H1 (cell line): ENCODE measurements at regions not wholly inside any gene's neighbourhood (a gene's known extent, or its start where the extent isn't known, plus 50 kb on each side); places are given as distances from the start of the nearest gene placed in this dataset.

ENCODE experiments used
- BRCA1 ChIP-seq: IDR thresholded peaks from 2 replicates; pipeline ENCODE4 v1.6.1; 2012; ENCODE audit warnings: low read depth, low read length, improper control_type of control experiment
- CBX8 ChIP-seq: fragments of 300-800, 300-1000 bp; sonication (generic); IDR thresholded peaks from 2 replicates; pipeline ENCODE4 v1.7.1; 2016; ENCODE audit warnings: low read depth, low read length, borderline replicate concordance
- CTCF ChIP-seq, 3 experiments: IDR thresholded peaks; 1 replicate in 2 of 3; 2 replicates in 1 of 3; pipeline versions ENCODE4 v1.5.1 to v1.6.1; 2011; ENCODE audit warnings: low read length in 3 of 3, mild to moderate bottlenecking in 3 of 3, inconsistent platforms in 2 of 3, low read depth in 1 of 3, moderate library complexity in 1 of 3; ENCODE audit not compliant: insufficient read depth in 1 of 3; ENCODE audit errors: control extremely low read depth in 1 of 3
- EZH2 ChIP-seq: fragments of 200-600 bp; sonication (generic); IDR thresholded peaks from 2 replicates; pipeline ENCODE4 v1.7.1; 2012; ENCODE audit warnings: low read depth, mild to moderate bottlenecking, moderate library complexity, low read length, inconsistent platforms; ENCODE audit not compliant: severe bottlenecking
- GTF2F1 ChIP-seq: IDR thresholded peaks from 2 replicates; pipeline ENCODE4 v1.6.1; 2012; ENCODE audit warnings: low read depth, low read length, improper control_type of control experiment, borderline replicate concordance
- POLR2A ChIP-seq, 2 experiments: IDR thresholded peaks; 1 replicate in 1 of 2; 2 replicates in 1 of 2; pipeline ENCODE4 v1.6.1; 2011; ENCODE audit warnings: low read depth in 2 of 2, low read length in 2 of 2, mild to moderate bottlenecking in 2 of 2; ENCODE audit errors: control extremely low read depth in 1 of 2
- RAD21 ChIP-seq, 2 experiments: IDR thresholded peaks in 1 of 2; conservative IDR thresholded peaks in 1 of 2; 2 replicates each; pipeline ENCODE4 v1.6.1; 2011; ENCODE audit warnings: low read depth in 2 of 2, low read length in 2 of 2, improper control_type of control experiment in 1 of 2, inconsistent platforms in 1 of 2, mild to moderate bottlenecking in 1 of 2, moderate library complexity in 1 of 2
- RNF2 ChIP-seq: fragments of 200-900, 300-1000 bp; sonication (generic); IDR thresholded peaks from 2 replicates; pipeline ENCODE4 v1.7.1; 2016; ENCODE audit warnings: borderline replicate concordance, low read depth, mild to moderate bottlenecking, antibody characterized with exemption, low read length; ENCODE audit not compliant: poor library complexity, severe bottlenecking; ENCODE audit errors: missing control alignments
- SIN3A ChIP-seq, 2 experiments: IDR thresholded peaks in 1 of 2; conservative IDR thresholded peaks in 1 of 2; 2 replicates each; pipeline ENCODE4 v1.6.1; 2011 to 2012; ENCODE audit warnings: low read length in 2 of 2, improper control_type of control experiment in 1 of 2, low read depth in 1 of 2, mild to moderate bottlenecking in 1 of 2
- SIRT6 ChIP-seq: IDR thresholded peaks from one replicate; pipeline ENCODE4 v1.7.1; 2012; ENCODE audit warnings: low read length, inconsistent platforms
- TEAD4 ChIP-seq: IDR thresholded peaks from 2 replicates; pipeline ENCODE4 v1.6.1; 2012; ENCODE audit warnings: low read depth, low read length, inconsistent platforms, mixed read lengths
- ZNF274 ChIP-seq: IDR thresholded peaks from 2 replicates; pipeline ENCODE4 v1.7.0; 2012; ENCODE audit warnings: low read length, borderline replicate concordance; ENCODE audit errors: extremely low read depth
- TF ChIP-seq, protein P1 (sequence below): IDR thresholded peaks from 2 replicates; pipeline ENCODE4 v1.6.1; 2012; ENCODE audit warnings: inconsistent platforms

DNA sequence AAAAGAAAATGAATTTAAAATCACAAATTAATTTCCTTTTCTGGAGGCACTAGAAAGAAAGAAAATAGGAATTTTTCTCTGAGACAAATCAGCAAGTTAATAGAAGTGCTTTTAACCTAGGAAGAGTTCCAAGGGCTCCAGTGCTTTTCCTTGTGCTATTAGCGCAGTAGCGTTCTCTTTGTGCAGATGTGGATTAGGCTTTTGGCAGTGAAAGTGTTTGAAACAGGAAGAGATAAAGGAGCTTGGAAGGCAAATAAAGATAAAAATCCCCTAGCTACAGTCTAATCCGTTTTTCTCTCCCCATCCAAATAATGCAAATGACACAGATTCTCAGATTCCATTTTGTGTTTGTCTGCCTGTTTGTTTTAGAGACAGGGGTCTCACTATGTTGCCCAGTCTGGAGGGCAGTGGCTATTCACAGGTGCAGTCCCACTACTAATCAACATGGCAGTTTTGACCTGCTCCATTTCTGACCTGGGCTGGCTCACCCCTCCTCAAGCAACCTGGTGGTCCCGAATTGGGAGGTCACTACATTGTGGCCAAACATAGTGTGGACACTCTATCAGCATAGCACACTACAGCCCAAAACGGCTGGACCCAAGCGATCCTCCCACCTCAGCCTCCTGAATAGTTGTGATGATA, 166.1 kb downstream of the PAWR start:
- TF ChIP-seq CTCF (IDR thresholded peaks at IDR 0.05; ENCODE audit: control extremely low read depth in 1 of 3, insufficient read depth in 1 of 3, low read depth in 1 of 3, low read length in 3 of 3): no peak
- TF ChIP-seq SIN3A (conservative IDR thresholded peaks at IDR 0.05 in 1 of 2, IDR thresholded peaks at IDR 0.05 in 1 of 2; ENCODE audit: low read depth in 1 of 2, low read length in 2 of 2): no peak
- no peak for TF ChIP-seq GTF2F1
- no peak for TF ChIP-seq RNF2
- no peak for TF ChIP-seq CBX8
- TF ChIP-seq RAD21 (IDR thresholded peaks at IDR 0.05 in 1 of 2, conservative IDR thresholded peaks at IDR 0.05 in 1 of 2; ENCODE audit: low read depth in 2 of 2, low read length in 2 of 2): no peak
- no peak for TF ChIP-seq POLR2A (IDR thresholded peaks at IDR 0.05; ENCODE audit: control extremely low read depth in 1 of 2, low read depth in 2 of 2, low read length in 2 of 2)
- TF ChIP-seq EZH2: no peak
- no peak for TF ChIP-seq ZNF274
- no peak for TF ChIP-seq BRCA1
- TF ChIP-seq, protein P1, sequence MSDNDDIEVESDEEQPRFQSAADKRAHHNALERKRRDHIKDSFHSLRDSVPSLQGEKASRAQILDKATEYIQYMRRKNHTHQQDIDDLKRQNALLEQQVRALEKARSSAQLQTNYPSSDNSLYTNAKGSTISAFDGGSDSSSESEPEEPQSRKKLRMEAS: no peak
- TF ChIP-seq SIRT6: no peak
- TF ChIP-seq TEAD4: no peak
